Transverse colon (tissue), 4 donors: ENCODE measurements at regions not wholly inside any gene's neighbourhood (a gene's known extent, or its start where the extent isn't known, plus 50 kb on each side); places are given as distances from the start of the nearest gene placed in this dataset.

Experiments
- DNase-seq: peaks from one replicate; pipeline ENCODE4 v3.0.0-alpha.2; 2019
- H3K27ac ChIP-seq, 4 donors: fragments of 200-600 bp; sonication (generic); 2 replicates each; pipeline ENCODE4 v1.5.1; 2016 to 2018; ENCODE audit warnings: inconsistent platforms in 4 of 4
- H3K27me3 ChIP-seq: fragments of 200-600 bp; sonication (generic); 2 replicates; pipeline ENCODE4 v1.5.1; 2017; ENCODE audit warnings: inconsistent platforms
- H3K36me3 ChIP-seq, 4 donors: fragments of 200-600 bp; sonication (generic); 2 replicates each; pipeline ENCODE4 v1.5.1; 2017 to 2019; ENCODE audit warnings: inconsistent platforms in 4 of 4
- H3K4me1 ChIP-seq, 4 donors: fragments of 200-600 bp; sonication (generic); 2 replicates each; pipeline ENCODE4 v1.5.1; 2017 to 2020; ENCODE audit warnings: inconsistent platforms in 4 of 4
- H3K4me3 ChIP-seq, 4 donors: fragments of 200-600 bp; sonication (generic); 1 replicate in 1 of 4; 2 replicates in 3 of 4; pipeline versions ENCODE4 v1.5.1 to v1.6.1; 2017 to 2019; ENCODE audit warnings: inconsistent platforms in 4 of 4
- H3K9me3 ChIP-seq, 2 donors: fragments of 200-600 bp; sonication (generic); 2 replicates each; pipeline ENCODE4 v1.5.1; 2017 to 2019; ENCODE audit warnings: inconsistent platforms in 2 of 2
- CTCF ChIP-seq, 5 experiments: fragments of 200-600 bp in 3 of 5; fragments of 450-650 bp in 2 of 5; sonication (generic) in 3 of 5; IDR thresholded peaks; 1 replicate in 2 of 5; 2 replicates in 3 of 5; pipeline ENCODE4 v1.5.1; 2016 to 2017; ENCODE audit warnings: antibody characterized with exemption in 5 of 5, inconsistent platforms in 3 of 5, mild to moderate bottlenecking in 2 of 5, moderate library complexity in 1 of 5
- EP300 ChIP-seq: sonication (generic); formaldehyde crosslinking; IDR thresholded peaks from one replicate; pipeline ENCODE4 v1.6.1; 2017; ENCODE audit warnings: antibody characterized with exemption, low read depth
- POLR2A ChIP-seq: fragments of 450-650 bp; IDR thresholded peaks from one replicate; pipeline ENCODE4 v1.6.1; 2016; ENCODE audit warnings: antibody characterized with exemption, mild to moderate bottlenecking, moderate library complexity
- POLR2AphosphoS5 ChIP-seq, 3 donors: sonication (generic); formaldehyde crosslinking; IDR thresholded peaks; one replicate each; pipeline ENCODE4 v1.6.1; 2016; ENCODE audit warnings: antibody characterized with exemption in 3 of 3
- WGBS, 2 donors: methylation state at CpG; one replicate each; pipeline ENCODE4 v1.1.5; 2018; ENCODE audit warnings: low coverage in 1 of 2; 5-methylcytosine and 5-hydroxymethylcytosine counted together
- in situ Hi-C, 4 donors: fragments of 200-750 bp; cut with MboI; loops; one replicate each; pipeline versions ENCODE4 v1.15.0 to v1.15.1; 2017; ENCODE audit warnings: low sequenced_read_pairs in 3 of 4, low pct_ligation_motif_present in 1 of 4, low pct_unique_long_range_greater_than_20kb in 1 of 4
- intact Hi-C: fragments of 100-400 bp; cut with DNase I; formaldehyde crosslinking; loops from one replicate; pipeline ENCODE4 v1.15.1; 2023; ENCODE audit warnings: low total_unique reads

GRCh38 chr10:58030208-58030607, 237.5 kb downstream of the IPMK start:
- 71 to 73% methylated on average over 1 to 4 of the region's 4 CpGs for WGBS, 2 donors
- Histone ChIP-seq H3K4me3 (no peak overlapping the region), H3K36me3 (no peaks in the 10 kb centered on the region), H3K27ac (no peak overlapping the region), H3K27me3 (no peaks in the 10 kb centered on the region), H3K4me1 (no peaks in the 10 kb centered on the region), H3K9me3 (no peaks in the 10 kb centered on the region)
- DNase-seq: no peak
- in situ Hi-C loops (no loop called here), intact Hi-C loops (no loop called here)
- TF ChIP-seq POLR2A: no peak
- no peak for TF ChIP-seq CTCF (IDR thresholded peaks at IDR 0.05)
- no peak for TF ChIP-seq POLR2AphosphoS5 (IDR thresholded peaks at IDR 0.05)
- no peak for TF ChIP-seq EP300

- no peaks in the 10 kb centered on the region for H3K9me3 ChIP-seq
- no peak for TF ChIP-seq EP300
- TF ChIP-seq POLR2A: no peak
- TF ChIP-seq CTCF (IDR thresholded peaks at IDR 0.05): no peak
- TF ChIP-seq POLR2AphosphoS5 (IDR thresholded peaks at IDR 0.05): no peak
- H3K36me3 ChIP-seq: no peaks in the 10 kb centered on the region
- H3K4me3 ChIP-seq: no peak overlapping the region
- no peaks in the 10 kb centered on the region for H3K27me3 ChIP-seq
- intact Hi-C loops: no loop called here
- no peak overlapping the region for H3K27ac ChIP-seq
- in situ Hi-C loops: no loop called here
- DNase-seq: no peak
- no peaks in the 10 kb centered on the region for H3K4me1 ChIP-seq
Measured at GRCh38 chr10:58028597-58029366, 238.9 kb downstream of the IPMK start.

DNA sequence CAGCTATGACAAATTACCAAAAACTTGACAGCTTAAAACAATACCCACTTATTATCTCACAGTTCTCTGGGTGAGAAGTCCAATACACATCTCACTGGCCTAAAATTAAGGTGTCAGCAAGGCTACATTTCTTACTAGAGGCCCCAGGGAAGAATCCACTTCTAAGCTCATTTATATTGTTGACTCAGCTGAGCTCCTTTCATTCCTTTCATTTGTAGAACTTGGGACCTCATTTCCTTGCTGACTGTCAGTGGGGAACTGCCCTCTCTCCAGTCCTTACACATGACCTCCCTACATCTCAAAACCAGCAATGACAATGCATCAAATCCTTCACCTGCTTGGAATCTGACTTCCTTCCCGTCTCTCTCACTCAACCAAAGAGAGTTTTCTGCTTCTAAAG, 240.3 kb downstream of the IPMK start:
- Histone ChIP-seq H3K9me3 (no peaks in the 10 kb centered on the region), H3K4me3 (no peak overlapping the region), H3K36me3 (no peaks in the 10 kb centered on the region), H3K27ac (no peak overlapping the region), H3K4me1 (peaks cover 0 to 5% (median 1%) of the 10 kb centered on the region in 4 donors), H3K27me3 (no peaks in the 10 kb centered on the region)
- intact Hi-C loops: no loop called here
- DNase-seq: no peak
- no peak for TF ChIP-seq CTCF (IDR thresholded peaks at IDR 0.05)
- TF ChIP-seq POLR2A: no peak
- TF ChIP-seq EP300: no peak
- no peak for TF ChIP-seq POLR2AphosphoS5 (IDR thresholded peaks at IDR 0.05)
- 78 to 83% methylated on average over 1 of the region's 1 CpG for WGBS, 2 donors
- in situ Hi-C loops: no loop called here

DNA sequence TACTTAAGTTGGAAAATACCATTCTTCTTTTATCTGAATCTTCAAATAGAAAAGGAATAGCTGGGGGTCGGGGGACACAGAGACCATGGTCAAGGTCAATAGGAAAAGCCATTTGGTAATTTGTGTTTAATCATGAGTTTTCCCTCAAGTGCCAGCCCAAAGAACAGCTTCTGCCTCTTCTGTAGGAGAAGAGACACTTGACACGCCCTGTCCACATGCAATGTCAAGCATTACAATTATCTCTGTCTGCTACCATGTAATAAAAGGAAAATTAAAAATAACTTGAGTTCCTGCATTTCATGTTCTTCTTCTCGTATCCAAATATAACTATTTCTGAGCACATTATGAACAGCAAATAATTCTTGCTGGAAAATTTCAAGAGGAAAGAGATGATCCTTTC, 241.7 kb downstream of the IPMK start:
- H3K4me3 ChIP-seq: no peak overlapping the region
- intact Hi-C loops (no loop called here), in situ Hi-C loops (no loop called here)
- no peak for DNase-seq
- H3K27ac ChIP-seq: no peak overlapping the region
- H3K27me3 ChIP-seq: no peaks in the 10 kb centered on the region
- H3K4me1 ChIP-seq: peaks cover 0 to 5% (median 1%) of the 10 kb centered on the region in 4 donors
- WGBS, 2 donors: 76 to 77% methylated on average over 3 of the region's 3 CpGs
- no peaks in the 10 kb centered on the region for H3K9me3 ChIP-seq
- H3K36me3 ChIP-seq: no peaks in the 10 kb centered on the region
- no peak for TF ChIP-seq CTCF (IDR thresholded peaks at IDR 0.05)
- TF ChIP-seq POLR2A: no peak
- no peak for TF ChIP-seq POLR2AphosphoS5 (IDR thresholded peaks at IDR 0.05)
- TF ChIP-seq EP300: no peak
